GM19438 (cell line): ENCODE measurements at regions not wholly inside any gene's neighbourhood (a gene's known extent, or its start where the extent isn't known, plus 50 kb on each side); places are given as distances from the start of the nearest gene placed in this dataset.

ENCODE experiments used
- ATAC-seq: cut with Tn5 transposase; IDR thresholded peaks from one replicate; pipeline ENCODE4 v1.9.1; 2021; ENCODE audit warnings: low read depth; ENCODE audit not compliant: unreplicated experiment

DNA sequence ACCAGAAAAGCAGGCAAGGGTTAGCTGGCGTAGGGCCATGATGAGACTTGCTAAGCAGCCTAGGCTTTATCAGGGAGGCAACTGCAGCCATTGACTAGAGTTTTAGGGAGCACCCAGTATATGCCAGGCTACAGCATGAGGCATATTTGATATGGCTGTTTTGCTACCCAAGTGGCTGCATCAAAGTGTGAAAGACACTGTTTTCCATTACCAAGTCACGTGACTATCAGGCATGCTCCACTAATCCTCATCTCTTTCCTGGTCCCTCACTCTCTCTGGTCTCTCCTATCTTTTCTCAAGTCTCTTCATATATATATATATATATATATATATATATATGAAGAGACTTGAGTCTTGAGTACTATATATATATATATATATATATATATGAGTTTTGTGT lies 206.7 kb upstream of the POU3F1 start:
- ATAC-seq = no peak

DNA sequence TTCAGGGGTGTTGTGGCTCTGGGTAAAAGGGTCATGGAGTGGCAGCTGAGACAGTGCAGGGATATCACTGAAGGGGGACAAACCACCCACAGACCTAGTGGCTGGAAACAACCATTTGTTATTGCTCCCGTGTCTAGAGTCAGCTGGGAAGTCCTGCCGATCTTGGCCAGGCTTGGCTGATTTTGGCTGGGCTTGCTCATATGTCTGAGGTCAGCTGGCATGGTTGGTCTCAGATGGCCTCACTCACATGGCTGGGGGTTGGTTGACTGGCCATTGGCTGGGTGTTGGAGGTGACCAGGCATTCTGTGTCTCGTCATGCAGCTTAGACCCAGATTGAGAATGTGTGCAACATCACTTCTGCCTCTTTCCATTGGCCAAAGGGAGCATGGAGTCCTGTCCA lies 203.8 kb upstream of the POU3F1 start:
- ATAC-seq = no peak

DNA sequence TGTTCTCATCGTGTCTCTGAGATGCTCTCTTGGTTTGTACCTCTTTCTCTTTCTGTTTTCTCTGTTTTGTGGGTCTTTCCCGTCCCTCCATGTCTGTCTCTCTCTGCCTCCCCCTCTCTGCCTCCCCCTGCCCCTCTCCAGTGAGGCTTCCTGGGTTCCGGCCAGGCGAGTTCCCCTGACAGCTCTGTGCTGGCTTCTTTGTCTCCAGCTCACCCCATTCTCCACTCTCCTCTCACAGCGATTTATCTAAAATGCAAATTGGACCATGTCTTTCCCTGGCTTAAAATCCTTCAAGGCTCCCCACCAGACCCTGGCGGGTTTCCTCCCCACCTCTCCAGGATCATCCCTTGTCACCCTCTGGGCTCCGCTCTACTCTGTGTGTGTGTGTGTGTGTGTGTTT lies 202.4 kb upstream of the POU3F1 start:
- no peak for ATAC-seq

DNA sequence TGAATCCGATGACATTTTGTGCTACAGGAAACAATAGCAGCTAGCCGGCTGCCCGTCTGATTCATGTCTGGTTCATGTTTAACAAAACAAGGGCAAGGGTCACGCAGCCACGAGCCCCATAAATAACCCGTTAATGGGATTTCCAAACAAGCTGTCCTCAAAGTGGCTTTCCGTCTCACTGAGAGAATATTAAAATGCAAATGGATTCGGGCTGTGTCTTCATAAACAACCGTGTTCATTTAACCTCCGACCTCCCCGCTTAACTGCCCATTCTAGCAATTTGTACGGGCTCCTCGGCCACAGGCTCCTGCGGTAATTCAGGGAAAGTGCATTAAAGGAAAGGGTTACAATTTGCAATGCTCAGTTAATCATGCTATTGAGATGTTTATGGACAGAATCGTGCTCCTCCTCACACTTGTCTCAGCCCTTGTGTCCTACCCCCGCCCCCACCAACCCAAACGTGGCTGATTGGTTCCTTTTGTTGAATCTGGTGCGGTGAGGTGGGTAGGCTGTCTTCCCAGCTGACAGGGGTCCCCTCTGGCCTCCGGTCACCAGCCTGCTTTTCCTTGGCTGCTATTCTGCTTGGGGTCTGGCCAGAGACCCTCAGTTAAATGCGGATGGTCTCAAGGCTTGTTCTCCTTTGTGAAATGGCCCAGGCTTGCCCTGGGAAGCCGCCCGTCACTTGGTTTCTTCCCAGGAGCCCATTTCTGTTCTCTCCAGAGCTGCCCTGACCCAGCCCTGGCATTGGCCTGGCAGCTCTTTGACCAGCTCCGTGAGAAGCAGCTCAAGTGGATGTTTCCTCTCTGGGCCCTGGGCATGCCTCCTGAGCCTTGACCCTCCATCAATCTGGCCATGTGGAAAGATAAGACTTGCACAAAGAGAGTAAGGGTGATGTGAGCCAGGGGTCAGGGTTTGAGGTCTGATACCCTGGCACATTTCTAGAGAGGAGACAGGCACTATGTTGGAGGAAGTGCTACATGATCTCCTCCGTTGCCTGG lies 200.7 kb upstream of the POU3F1 start:
- ATAC-seq = no peak

DNA sequence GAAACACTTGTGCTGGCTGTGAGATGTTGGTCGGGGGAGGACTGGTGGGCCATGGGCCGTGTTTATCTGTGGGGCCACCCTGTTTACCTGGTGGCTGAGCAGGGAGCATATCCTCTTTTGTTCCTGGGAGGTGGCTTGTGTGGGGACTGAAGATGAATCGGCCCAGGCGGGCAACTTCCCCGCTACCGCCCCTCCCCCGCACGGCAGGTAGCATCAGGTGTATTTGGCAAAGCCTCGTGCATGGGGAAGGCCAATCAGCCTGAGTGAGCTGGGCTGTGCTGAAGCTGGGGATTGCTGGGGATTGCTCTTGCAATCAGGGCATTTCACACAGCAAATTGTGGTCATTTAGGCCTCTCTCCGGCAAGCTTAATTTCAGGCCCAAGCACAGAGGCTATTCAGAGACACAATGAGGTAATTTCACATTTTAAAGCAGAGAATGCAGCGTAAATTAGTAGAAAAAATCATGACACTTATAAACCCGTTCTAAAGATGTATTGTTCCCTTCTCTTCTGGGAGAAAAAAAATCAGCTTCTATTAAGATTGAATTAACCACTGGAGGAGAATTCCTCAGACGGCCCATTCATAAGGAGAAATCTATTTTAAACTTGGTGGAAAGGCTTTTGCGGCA lies 197.7 kb upstream of the POU3F1 start:
- no peak for ATAC-seq

DNA sequence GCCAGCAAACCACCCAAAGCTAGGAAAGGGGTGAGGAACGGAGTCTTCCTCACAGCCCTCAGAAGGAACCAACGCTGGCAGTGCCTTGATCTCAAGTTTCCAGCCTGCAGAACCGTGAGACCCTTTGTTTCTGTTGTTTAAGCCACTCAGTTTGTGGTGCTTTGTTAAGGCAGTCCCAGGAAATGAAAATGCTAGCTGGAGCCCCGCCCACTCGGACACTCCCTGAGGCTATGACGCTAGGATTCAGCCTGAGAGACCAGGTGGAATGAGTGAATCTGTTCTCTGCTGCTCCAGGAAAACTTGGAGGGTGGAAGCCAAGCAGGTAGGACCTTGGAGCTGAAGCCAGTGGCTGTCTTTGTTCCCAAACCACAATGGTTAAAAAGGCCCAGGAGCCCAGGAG lies 196.5 kb upstream of the POU3F1 start:
- ATAC-seq = no peak

DNA sequence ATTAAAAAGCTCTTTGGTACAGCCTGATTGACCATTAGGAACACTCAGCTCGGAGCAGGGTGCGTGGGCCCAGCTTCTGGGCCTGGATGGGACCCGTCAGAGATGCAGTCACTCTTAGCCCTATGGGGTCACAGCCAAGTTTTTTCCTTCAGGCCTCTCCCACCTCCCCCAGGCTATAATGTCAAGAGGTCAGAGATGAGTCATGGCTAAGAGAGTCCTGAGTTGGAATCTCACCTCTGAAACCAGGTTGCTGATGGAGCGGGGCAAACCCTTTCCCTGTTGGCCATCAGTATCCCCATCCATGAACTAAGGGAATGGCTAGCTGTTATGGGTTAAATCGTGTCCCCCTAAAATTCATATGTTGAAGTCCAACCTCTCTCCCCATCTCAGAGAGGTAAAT lies 195.9 kb upstream of the POU3F1 start:
- ATAC-seq = no peak

DNA sequence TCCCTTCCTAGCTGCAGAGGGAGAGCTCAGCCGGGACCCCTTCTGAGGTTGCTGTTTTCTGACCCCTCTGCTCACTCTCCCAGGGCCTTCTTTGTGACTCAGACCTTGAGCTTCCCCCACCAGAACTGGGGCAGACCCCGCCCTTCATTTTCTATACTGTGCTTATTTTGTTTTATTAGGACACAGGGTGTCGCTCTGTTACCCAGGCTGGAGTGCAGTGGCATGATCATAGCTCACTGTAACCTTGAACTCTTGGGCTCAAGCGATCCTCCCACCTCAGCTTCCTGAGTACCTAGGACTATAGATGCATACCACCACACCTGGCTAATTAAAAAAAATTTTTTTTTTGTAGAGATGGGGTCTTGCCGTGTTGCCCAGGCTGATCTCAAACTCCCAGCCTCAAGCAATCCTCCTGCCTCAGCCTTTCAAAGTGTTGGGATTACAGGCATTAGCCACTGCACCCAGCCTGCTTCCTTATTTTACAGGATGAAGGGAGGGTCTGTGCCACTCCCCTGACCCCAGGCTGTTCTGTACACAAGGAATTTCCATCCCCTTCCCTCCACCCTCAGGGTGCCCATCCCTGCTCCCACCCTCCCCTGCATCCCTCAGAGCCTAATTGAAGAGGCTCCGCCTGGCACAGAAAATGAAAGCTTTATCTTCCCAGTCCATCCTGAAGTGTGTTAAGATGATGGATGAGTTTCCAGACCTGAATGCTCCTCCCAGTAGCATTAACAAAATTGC lies 195.2 kb upstream of the POU3F1 start:
- ATAC-seq = no peak

DNA sequence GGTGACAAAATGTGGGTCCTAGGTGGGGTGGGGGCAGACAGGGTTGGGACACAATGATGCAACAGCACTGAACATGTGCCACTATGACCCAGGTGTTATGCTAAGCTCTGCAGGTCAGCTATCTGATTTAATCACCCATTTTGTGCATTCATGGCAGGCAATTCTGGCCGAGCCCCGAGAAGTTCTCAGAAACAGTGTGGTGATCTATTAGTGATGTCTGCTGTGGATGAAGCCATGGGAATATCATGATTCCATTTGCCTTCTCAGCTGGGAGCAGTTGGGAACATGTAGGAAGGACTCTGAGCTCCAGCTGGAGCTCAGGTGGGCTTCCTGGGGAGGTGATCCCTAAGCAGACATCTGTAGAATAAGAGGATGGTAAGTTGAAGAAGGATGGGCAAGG lies 194.0 kb upstream of the POU3F1 start:
- no peak for ATAC-seq

DNA sequence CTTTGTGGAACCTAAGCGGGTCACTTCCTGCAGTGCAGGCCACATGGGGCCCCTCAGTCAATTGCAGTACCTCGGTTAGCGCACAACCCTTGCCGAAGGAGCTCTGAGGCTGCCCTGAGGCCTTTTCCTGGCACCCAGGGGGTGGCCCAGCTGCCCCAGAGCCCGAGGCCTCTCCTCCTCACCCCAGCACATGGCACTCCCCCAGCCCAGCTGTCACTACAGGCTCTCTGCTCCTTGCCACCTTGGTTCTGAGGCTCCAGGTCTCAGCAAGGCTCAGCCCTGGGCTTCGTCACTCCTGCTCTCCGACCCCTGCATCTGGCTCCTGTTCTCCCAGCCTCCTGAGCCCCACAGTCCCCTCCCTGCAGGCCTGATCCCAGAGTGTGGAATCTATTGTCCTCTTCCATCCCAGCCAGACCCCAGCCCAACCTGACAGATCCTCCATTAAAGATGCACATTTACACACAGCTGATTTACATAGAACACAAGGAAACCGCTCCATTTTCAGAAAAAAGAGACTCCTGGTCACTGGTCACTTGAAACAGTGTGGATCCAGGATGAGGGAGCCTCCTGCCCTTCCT lies 192.8 kb upstream of the POU3F1 start:
- no peak for ATAC-seq

DNA sequence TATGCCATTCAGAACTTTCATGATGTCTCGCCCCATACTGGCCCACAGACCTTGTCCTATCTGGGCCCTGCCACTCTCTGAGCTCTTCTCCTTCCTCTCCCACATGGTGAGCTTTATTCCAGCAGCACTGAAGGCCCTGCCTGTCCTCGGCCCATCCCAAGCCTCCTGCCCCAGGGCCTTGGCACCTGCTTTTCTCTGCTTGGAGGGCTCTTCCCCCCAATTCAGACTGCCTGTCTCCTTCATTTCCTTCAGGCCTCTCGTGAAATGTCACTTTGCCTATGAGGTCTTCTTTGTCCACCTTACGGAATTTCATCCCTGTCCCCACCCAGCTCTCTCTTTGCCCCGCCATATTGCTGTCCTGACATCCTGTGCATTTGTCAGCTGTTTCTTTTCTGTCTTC lies 191.7 kb upstream of the POU3F1 start:
- ATAC-seq = no peak

DNA sequence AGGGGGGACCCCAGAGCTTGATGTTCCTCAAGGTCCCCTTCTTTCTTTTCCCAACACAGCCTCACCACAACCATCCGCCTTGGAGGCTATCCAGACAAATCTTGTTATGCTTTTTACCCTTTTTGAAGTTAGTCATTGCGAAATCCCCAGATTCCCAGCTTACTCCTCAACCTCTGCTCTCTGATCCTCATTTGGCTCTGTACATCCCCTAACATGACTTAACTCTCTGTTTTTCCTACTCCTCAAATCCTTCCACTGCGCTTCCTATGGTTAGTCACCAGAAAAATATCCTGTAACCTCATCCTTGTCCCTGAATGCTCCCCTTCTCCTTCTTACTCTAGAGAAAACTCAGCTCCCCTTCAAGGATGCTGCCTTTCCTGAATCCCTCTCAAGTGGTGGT lies 189.1 kb upstream of the POU3F1 start:
- no peak for ATAC-seq

DNA sequence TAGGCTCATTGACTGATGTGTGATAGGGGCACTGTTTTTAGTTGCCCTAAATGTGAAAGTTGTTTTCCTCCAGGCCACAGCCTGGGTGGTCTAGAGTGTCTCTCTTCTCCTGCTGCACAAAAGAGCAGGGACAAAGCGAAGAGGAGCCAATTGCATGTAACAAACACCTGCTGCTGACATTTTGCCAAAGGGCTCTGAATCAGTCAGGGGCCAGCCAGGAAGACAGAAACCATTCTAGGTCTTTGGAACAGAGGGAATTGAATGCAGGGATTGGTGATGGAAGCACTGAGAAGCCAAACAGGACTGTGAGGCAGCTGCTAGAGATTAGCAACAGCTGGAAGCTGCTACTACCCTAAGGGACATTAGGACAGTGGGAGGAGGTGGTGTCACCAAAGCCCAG lies 185.3 kb upstream of the POU3F1 start:
- no peak for ATAC-seq

DNA sequence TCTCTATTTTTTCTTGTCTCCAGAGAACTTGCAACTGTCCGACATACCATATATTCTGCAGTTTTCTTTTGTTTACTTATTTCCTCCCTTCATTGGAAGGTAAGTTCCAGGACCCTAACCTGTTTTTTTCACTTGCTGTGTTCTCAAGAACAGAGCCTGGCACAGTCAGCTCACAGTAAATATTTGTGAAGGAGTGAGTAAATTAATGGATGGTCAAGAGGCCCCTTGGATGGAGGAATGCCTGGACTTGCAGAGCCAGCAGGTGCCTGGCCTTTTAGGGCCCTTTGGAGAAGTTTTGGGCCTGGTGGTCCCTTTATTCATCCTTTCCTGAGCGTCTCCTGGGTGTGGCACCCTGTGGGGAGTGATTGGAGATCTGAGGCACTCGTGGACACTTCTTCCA lies 182.1 kb upstream of the POU3F1 start:
- no peak for ATAC-seq

DNA sequence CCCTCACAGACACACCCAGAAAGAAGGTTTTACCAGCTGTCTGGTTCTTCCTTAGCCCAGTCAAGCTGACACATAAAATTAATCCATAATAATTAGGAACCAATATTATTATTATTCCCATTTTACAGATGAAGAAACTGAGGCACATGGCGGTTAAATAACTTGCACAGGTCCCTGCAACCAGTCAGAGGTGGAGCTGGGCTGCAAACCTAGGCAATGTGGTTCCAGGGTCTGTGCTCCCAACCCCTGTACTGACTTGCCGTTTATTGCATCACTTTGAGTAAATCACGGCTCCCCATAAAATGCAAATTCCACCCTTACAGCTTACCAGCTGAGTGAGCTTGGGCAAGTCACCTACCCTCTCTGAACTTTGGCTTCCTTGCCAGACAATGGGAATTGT lies 179.2 kb upstream of the POU3F1 start:
- no peak for ATAC-seq

DNA sequence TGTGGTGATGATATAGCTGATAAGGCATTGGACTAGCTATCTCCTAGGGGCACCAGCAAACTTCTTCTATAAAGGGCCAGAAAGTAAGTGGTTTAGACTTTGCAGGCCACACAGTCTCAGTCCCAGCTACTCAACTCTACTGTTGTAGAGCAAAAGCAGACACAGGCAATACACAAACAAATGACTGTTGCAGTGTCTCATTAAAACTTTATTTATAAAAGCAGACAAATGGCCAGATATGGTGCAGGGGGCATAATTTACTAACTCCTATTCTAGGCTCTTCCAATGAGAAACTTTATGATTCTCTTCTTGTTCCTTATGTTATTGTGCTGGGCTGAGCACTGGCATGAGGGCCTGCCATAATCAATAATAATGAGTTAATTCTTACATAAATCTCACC lies 176.8 kb upstream of the POU3F1 start:
- ATAC-seq = no peak

DNA sequence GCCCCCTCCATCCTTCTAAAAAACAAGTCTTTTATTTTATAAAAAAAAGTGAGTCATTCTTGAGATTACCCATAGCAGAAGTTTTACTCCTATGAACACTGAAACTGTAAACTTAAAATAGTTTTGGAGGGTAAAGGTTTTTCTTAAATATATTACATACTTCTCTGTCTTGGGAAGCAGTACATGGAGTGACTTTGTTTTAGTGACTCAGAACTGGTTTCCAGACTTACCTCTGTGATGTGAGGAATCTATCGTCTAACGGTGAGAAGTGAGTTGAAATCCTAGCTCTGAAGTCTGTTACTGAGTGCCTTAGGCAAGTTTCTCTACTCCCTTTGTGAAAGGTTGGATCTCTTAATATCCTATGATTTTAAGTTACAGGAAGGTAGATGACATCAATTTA lies 176.3 kb upstream of the POU3F1 start:
- no peak for ATAC-seq

DNA sequence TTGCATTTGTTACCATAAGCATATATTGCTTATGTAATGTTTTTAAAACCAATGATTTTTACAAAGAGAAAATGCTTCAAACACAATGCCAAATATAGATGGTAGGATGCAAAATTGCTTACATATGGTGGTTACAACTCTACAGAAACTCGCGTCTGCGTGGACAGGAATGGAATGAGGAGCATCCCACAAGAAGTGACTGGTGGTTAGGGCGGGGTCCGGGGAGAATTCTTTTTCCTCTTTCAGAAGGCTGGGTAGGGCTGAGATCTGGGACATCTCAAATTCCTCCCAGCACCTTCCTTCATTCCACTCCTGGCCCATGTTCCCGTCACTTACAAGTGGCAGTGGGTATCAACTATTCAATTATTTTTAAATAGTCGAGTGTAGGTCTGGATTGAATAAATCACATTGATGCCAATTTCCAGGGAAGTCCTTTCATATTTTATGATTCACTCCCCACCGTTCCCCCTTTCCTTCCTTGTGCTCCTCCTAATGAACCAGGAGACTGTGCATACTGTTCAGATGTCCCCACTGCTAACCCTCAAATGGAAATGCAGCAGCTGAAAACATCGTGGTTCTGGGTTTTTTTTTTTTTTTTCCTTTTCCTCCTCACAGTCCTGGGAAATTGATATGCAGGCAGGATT lies 174.5 kb upstream of the POU3F1 start:
- no peak for ATAC-seq

DNA sequence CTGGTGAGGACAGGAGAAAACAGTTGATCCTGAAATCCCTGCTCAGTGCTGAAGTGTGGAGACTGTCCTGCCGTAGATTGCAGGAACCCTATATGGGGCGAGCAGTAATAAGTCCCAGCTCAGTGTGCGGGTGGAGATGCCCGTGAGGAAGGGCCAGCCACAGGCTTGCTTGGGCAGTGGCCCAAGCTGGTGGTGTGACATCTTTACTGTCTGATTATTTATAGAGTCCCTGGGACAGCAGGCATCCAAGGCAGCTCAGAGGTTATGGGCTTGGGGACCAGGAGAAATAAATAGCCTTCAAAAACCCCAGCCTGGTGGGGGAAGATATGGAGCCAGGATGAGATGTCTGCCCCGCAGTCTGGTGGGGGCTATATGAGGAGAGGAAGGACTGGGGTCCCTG lies 170.7 kb upstream of the POU3F1 start:
- no peak for ATAC-seq

DNA sequence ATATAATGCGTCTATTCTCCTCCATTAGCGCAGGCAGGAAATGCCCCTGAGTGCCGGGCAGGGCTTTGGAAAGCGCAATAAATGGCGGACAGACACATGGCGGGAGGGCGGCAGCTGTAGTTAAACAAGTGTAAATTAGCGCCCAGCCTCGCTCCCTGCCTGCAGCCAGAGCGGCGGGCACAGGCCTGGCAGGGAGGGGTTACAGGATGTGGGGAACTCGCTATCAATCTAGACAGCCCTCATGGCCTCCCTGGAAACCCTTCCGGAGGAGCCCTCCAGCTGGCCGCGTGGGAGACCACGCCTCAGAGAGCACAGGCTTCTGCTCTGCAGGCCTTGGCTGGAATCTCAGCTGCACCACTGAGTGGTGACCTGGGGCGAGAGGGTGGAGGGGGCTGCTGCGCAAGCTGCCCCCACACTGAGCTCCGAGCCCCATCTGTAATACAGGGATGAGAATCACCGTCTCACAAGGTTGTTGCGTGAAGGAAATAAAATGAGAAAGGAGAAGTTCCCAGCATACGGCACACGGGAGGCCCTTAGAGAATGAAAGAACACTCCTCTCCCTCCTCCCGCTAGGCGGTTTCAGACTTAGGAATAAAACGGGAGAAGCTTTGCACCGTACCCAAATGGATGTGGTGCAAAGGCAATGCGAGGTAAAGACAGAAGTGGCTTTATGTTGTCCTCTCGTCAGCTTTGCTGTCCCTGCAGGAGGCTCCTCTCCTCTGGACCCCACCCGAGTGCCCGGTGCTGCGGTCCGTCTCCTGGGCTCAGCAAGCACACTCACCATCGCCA lies 167.2 kb upstream of the POU3F1 start:
- no peak for ATAC-seq
